ENCODE measurements at regions not wholly inside any gene's neighbourhood (a gene's known extent, or its start where the extent isn't known, plus 50 kb on each side); places are given as distances from the start of the nearest gene placed in this dataset.

GRCh38 chr5:26763215-26763614, 275.2 kb downstream of the CDH9 start:
- intact Hi-C loops (cut with micrococcal nuclease; ENCODE audit: unreplicated experiment) (no loop called here), in situ Hi-C loops (cut with MboI) (no loop called here)
- Histone ChIP-seq H3K27ac (ENCODE audit: control insufficient read depth, insufficient read depth) (no peak overlapping the region), H3K4me3 (no peak overlapping the region), H3K4me1 (ENCODE audit: control insufficient read depth, insufficient read depth, low read length) (no peaks in the 10 kb centered on the region), H2AFZ (ENCODE audit: control insufficient read depth, low read depth, low read length) (no peak overlapping the region), H3K79me2 (ENCODE audit: control insufficient read depth, insufficient read depth, low read length) (no peaks in the 10 kb centered on the region), H3K9me3 (replicated peaks; ENCODE audit: control insufficient read depth, insufficient read depth, low read length) (no peaks in the 10 kb centered on the region), H3K36me3 (ENCODE audit: control insufficient read depth in 2 of 2, insufficient read depth in 2 of 2, low read length in 1 of 2) (no peaks in the 10 kb centered on the region), H3K9ac (ENCODE audit: control insufficient read depth, insufficient read depth, low read length) (no peak overlapping the region), H3K27me3 (replicated peaks in 1 of 2; ENCODE audit: control insufficient read depth in 2 of 2, insufficient read depth in 2 of 2, low read length in 1 of 2) (no peaks in the 10 kb centered on the region), H4K20me1 (ENCODE audit: control insufficient read depth, insufficient read depth) (no peaks in the 10 kb centered on the region), H3K4me2 (ENCODE audit: control insufficient read depth, insufficient read depth) (no peak overlapping the region)
- no peak for ATAC-seq
- ChIA-PET SMC1A (ENCODE audit: uncharacterized antibody, unreplicated experiment) (no interaction called here), POLR2A (no interaction called here), RAD21 (ENCODE audit: unreplicated experiment) (no interaction called here), CTCF (no interaction called here)
- BruUV-seq (replicated peaks) = no TSS peak
- DNase-seq (ENCODE audit: low read depth, low spot score) = no peak
- 0% methylated on average over 3 of the region's 3 CpGs for WGBS (ENCODE audit: insufficient coverage, insufficient replicate concordance, low lambda C conversion rate, missing lambda C conversion rate)
- TF ChIP-seq RCOR1 (conservative IDR thresholded peaks at IDR 0.05; ENCODE audit: low read depth, low read length) (no peak), RELA (IDR thresholded peaks at IDR 0.05; ENCODE audit: borderline replicate concordance, partially characterized antibody) (no peak), REST (IDR thresholded peaks at IDR 0.05; ENCODE audit: low read depth, low read length) (no peak), ZNF687 (IDR thresholded peaks at IDR 0.05) (no peak), JUND (IDR thresholded peaks at IDR 0.05; ENCODE audit: low read depth, low read length) (no peak), POLR2AphosphoS5 (IDR thresholded peaks at IDR 0.05; ENCODE audit: low read length) (no peak)
- no peak for FAIRE-seq
